HEK293 (cell line): ENCODE measurements at regions not wholly inside any gene's neighbourhood (a gene's known extent, or its start where the extent isn't known, plus 50 kb on each side); places are given as distances from the start of the nearest gene placed in this dataset.

Experiments used
- ATF2 ChIP-seq: fragments of 450-650 bp; formaldehyde crosslinking; IDR thresholded peaks from 2 replicates; pipeline ENCODE4 v1.5.1; 2016; ENCODE audit warnings: missing biosample characterization, missing genetic modification characterization, low read depth
- CTCF ChIP-seq: fragments of 450-650 bp; formaldehyde crosslinking; IDR thresholded peaks from 2 replicates; pipeline ENCODE4 v1.5.1; 2016; ENCODE audit warnings: missing biosample characterization, missing genetic modification characterization
- KLF8 ChIP-seq: fragments of 450-650 bp; formaldehyde crosslinking; IDR thresholded peaks from 2 replicates; pipeline ENCODE4 v1.5.1; 2016; ENCODE audit warnings: missing biosample characterization, missing genetic modification characterization
- ZBTB10 ChIP-seq: fragments of 450-650 bp; formaldehyde crosslinking; IDR thresholded peaks from 2 replicates; pipeline ENCODE4 v1.5.1; 2016; ENCODE audit warnings: missing biosample characterization, missing genetic modification characterization
- ZBTB20 ChIP-seq: fragments of 450-650 bp; formaldehyde crosslinking; IDR thresholded peaks from 2 replicates; pipeline ENCODE4 v1.5.1; 2016; ENCODE audit warnings: missing biosample characterization, missing genetic modification characterization
- ZNF132 ChIP-seq: fragments of 450-650 bp; formaldehyde crosslinking; IDR thresholded peaks from 2 replicates; pipeline ENCODE4 v1.5.1; 2017; ENCODE audit warnings: missing biosample characterization, missing genetic modification characterization, borderline replicate concordance
- ZNF221 ChIP-seq: fragments of 450-650 bp; formaldehyde crosslinking; IDR thresholded peaks from 2 replicates; pipeline ENCODE4 v1.5.1; 2017; ENCODE audit warnings: missing biosample characterization, missing genetic modification characterization, borderline replicate concordance
- ZNF335 ChIP-seq: fragments of 450-650 bp; formaldehyde crosslinking; conservative IDR thresholded peaks from 2 replicates; pipeline ENCODE4 v1.5.1; 2016; ENCODE audit warnings: missing biosample characterization, missing genetic modification characterization
- ZNF514 ChIP-seq: fragments of 450-650 bp; formaldehyde crosslinking; IDR thresholded peaks from 2 replicates; pipeline ENCODE4 v1.5.1; 2016; ENCODE audit warnings: missing biosample characterization, missing genetic modification characterization
- ZNF747 ChIP-seq: fragments of 450-650 bp; formaldehyde crosslinking; IDR thresholded peaks from 2 replicates; pipeline ENCODE4 v1.5.1; 2016; ENCODE audit warnings: missing biosample characterization, missing genetic modification characterization
- ZNF843 ChIP-seq: fragments of 450-650 bp; formaldehyde crosslinking; IDR thresholded peaks from 2 replicates; pipeline ENCODE4 v1.5.1; 2016; ENCODE audit warnings: missing biosample characterization, missing genetic modification characterization

GRCh38 chr5:101271416-101271815 lies 368.3 kb upstream of the ST8SIA4 start:
- TF ChIP-seq CTCF (tag by site-specific recombination) (no peak), ZBTB20 (tag by site-specific recombination) (no peak), ZBTB10 (no peak), ZNF514 (tag by site-specific recombination) (no peak), ZNF843 (tag by site-specific recombination) (no peak), ZNF132 (tag by site-specific recombination) (no peak), ZNF335 (no peak), KLF8 (tag by site-specific recombination) (no peak), ATF2 (tag by site-specific recombination) (no peak), ZNF747 (tag by site-specific recombination) (no peak), ZNF221 (no peak)
